PC-9 (cell line): ENCODE measurements at regions not wholly inside any gene's neighbourhood (a gene's known extent, or its start where the extent isn't known, plus 50 kb on each side); places are given as distances from the start of the nearest gene placed in this dataset.

Experiments
- BruUV-seq: library from RNA; stranded (reverse); fragments of 400-500 nt; replicated peaks from 2 replicates; lab custom pipeline; 2021; lab: Mats Ljungman, UMichigan
- CTCF ChIA-PET: fragments of 300-600 bp; sonication (Branson Sonifier 250); formaldehyde crosslinking; loops from one replicate; lab custom pipeline; 2022; ENCODE audit warnings: antibody characterized with exemption; lab: Charles Lee
- POLR2A ChIA-PET: fragments of 300-600 bp; sonication (Branson Sonifier 250); formaldehyde crosslinking; loops from one replicate; lab custom pipeline; 2022; ENCODE audit warnings: antibody characterized with exemption; ENCODE audit not compliant: unreplicated experiment; lab: Charles Lee
- DNase-seq, 2 experiments: peaks; one replicate each; pipeline versions ENCODE4 v3.0.0 to v3.0.0-alpha.2; 2015 to 2022; ENCODE audit warnings: mixed read lengths in 1 of 2
- H2AFZ ChIP-seq: fragments of 200-600 bp; sonication (generic); 2 replicates; pipeline ENCODE4 v1.8.1; 2017; ENCODE audit warnings: antibody characterized with exemption
- H3F3A ChIP-seq: fragments of 200-600 bp; sonication (generic); 2 replicates; pipeline ENCODE4 v1.8.1; 2017; ENCODE audit warnings: antibody characterized with exemption, mild to moderate bottlenecking, low read depth; ENCODE audit not compliant: insufficient read depth
- H3K27ac ChIP-seq: fragments of 200-600 bp; sonication (generic); 2 replicates; pipeline ENCODE4 v1.6.1; 2016; ENCODE audit warnings: mixed run types
- H3K27me3 ChIP-seq: fragments of 200-600 bp; sonication (generic); 2 replicates; pipeline ENCODE4 v1.6.1; 2016; ENCODE audit warnings: low read depth, mixed run types; ENCODE audit not compliant: insufficient read depth
- H3K36me3 ChIP-seq: fragments of 200-600 bp; sonication (generic); 2 replicates; pipeline ENCODE4 v1.6.1; 2016; ENCODE audit warnings: low read depth, mixed run types
- H3K4me1 ChIP-seq: fragments of 200-600 bp; sonication (generic); replicated peaks from 2 replicates; pipeline ENCODE4 v1.6.1; 2016; ENCODE audit warnings: mixed run types; ENCODE audit not compliant: insufficient read depth
- H3K4me2 ChIP-seq: fragments of 200-600 bp; sonication (generic); 2 replicates; pipeline ENCODE4 v1.6.1; 2017; ENCODE audit warnings: mixed run types
- H3K4me3 ChIP-seq: fragments of 200-600 bp; sonication (generic); 2 replicates; pipeline ENCODE4 v1.6.1; 2016; ENCODE audit warnings: mixed run types
- H3K79me2 ChIP-seq: fragments of 200-600 bp; sonication (generic); 2 replicates; pipeline ENCODE4 v1.6.1; 2017; ENCODE audit warnings: low read depth, mixed run types
- H3K9me2 ChIP-seq: fragments of 200-600 bp; sonication (generic); 2 replicates; pipeline ENCODE4 v1.8.1; 2017; ENCODE audit warnings: mild to moderate bottlenecking; ENCODE audit not compliant: insufficient read depth
- H3K9me3 ChIP-seq: fragments of 200-600 bp; sonication (generic); 2 replicates; pipeline ENCODE4 v1.8.1; 2016; ENCODE audit warnings: low read depth; ENCODE audit not compliant: insufficient read depth
- H4K20me1 ChIP-seq: fragments of 200-600 bp; sonication (generic); 2 replicates; pipeline ENCODE4 v1.8.1; 2017; ENCODE audit not compliant: insufficient read depth
- EZH2 ChIP-seq: fragments of 200-600 bp; sonication (generic); IDR thresholded peaks from 2 replicates; pipeline ENCODE4 v1.8.0; 2017; ENCODE audit warnings: antibody characterized with exemption, low read depth
- intact Hi-C: fragments of 100-400 bp; cut with micrococcal nuclease; formaldehyde crosslinking; loops from one replicate; pipeline ENCODE4 v1.10.0; 2022; ENCODE audit not compliant: unreplicated experiment
- TF ChIP-seq, protein P1 (sequence below): fragments of 200-600 bp; sonication (generic); conservative IDR thresholded peaks from 2 replicates; pipeline ENCODE4 v1.6.1; 2017; ENCODE audit warnings: mixed run types, antibody characterized with exemption, mild to moderate bottlenecking, moderate library complexity

GRCh38 chr3:11713171-11713570, 69.5 kb upstream of the VGLL4 start:
- Histone ChIP-seq H3K4me2 (no peak overlapping the region), H3K27me3 (no peaks in the 10 kb centered on the region), H4K20me1 (peaks cover 10% of the 10 kb centered on the region; the same call in 1 of the 2 replicates), H3K36me3 (peaks cover 9% of the 10 kb centered on the region), H3K9me3 (peaks cover 16% of the 10 kb centered on the region), H3K4me3 (no peak overlapping the region), H3F3A (peaks cover 14% of the 10 kb centered on the region), H2AFZ (no peak overlapping the region), H3K9me2 (no peaks in the 10 kb centered on the region), H3K27ac (no peak overlapping the region), H3K4me1 (peaks cover 24% of the 10 kb centered on the region), H3K79me2 (peaks cover 98% of the 10 kb centered on the region)
- DNase-seq = no peak
- TF ChIP-seq EZH2 = no peak
- TF ChIP-seq, protein P1, sequence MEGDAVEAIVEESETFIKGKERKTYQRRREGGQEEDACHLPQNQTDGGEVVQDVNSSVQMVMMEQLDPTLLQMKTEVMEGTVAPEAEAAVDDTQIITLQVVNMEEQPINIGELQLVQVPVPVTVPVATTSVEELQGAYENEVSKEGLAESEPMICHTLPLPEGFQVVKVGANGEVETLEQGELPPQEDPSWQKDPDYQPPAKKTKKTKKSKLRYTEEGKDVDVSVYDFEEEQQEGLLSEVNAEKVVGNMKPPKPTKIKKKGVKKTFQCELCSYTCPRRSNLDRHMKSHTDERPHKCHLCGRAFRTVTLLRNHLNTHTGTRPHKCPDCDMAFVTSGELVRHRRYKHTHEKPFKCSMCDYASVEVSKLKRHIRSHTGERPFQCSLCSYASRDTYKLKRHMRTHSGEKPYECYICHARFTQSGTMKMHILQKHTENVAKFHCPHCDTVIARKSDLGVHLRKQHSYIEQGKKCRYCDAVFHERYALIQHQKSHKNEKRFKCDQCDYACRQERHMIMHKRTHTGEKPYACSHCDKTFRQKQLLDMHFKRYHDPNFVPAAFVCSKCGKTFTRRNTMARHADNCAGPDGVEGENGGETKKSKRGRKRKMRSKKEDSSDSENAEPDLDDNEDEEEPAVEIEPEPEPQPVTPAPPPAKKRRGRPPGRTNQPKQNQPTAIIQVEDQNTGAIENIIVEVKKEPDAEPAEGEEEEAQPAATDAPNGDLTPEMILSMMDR = no peak
- intact Hi-C loops = no loop called here
- BruUV-seq = no TSS peak
- ChIA-PET CTCF (no interaction called here), POLR2A (no interaction called here)

- DNase-seq = no peak
- BruUV-seq = no TSS peak
- peaks cover 7% of the 10 kb centered on the region; the same call in 1 of the 2 replicates for H4K20me1 ChIP-seq
- H3K9me3 ChIP-seq = peaks cover 16% of the 10 kb centered on the region
- H3K79me2 ChIP-seq = peaks cover 98% of the 10 kb centered on the region
- H3K27me3 ChIP-seq = no peaks in the 10 kb centered on the region
- intact Hi-C loops = no loop called here
- H3F3A ChIP-seq = peaks cover 9% of the 10 kb centered on the region
- no peak overlapping the region for H3K4me3 ChIP-seq
- no peak overlapping the region for H3K4me2 ChIP-seq
- no peak overlapping the region for H3K27ac ChIP-seq
- POLR2A ChIA-PET = interaction anchor here (0.7 kb wide), 1 partner anchor 14 kb away, joined by 4 read pairs; no protein-coding TSS in a partner anchor
- H2AFZ ChIP-seq = no peak overlapping the region
- CTCF ChIA-PET = no interaction called here
- TF ChIP-seq, protein P1 = no peak
- TF ChIP-seq EZH2 = no peak
- H3K9me2 ChIP-seq = no peaks in the 10 kb centered on the region
- H3K36me3 ChIP-seq = peaks cover 9% of the 10 kb centered on the region
- peaks cover 19% of the 10 kb centered on the region for H3K4me1 ChIP-seq
Measured at GRCh38 chr3:11712646-11713045, 68.9 kb upstream of the VGLL4 start.

- H3F3A ChIP-seq = peaks cover 3% of the 10 kb centered on the region; the same call in 1 of the 2 replicates
- peaks cover 9% of the 10 kb centered on the region for H3K36me3 ChIP-seq
- no peaks in the 10 kb centered on the region for H3K9me2 ChIP-seq
- POLR2A ChIA-PET = interaction anchor here (0.7 kb wide), 1 partner anchor 13 kb away, joined by 4 read pairs; no protein-coding TSS in a partner anchor
- H2AFZ ChIP-seq = no peak overlapping the region
- peaks cover 97% of the 10 kb centered on the region for H3K79me2 ChIP-seq
- H4K20me1 ChIP-seq = peaks cover 6% of the 10 kb centered on the region; the same call in 1 of the 2 replicates
- H3K4me1 ChIP-seq = peaks cover 11% of the 10 kb centered on the region
- no peaks in the 10 kb centered on the region for H3K27me3 ChIP-seq
- H3K4me3 ChIP-seq = no peak overlapping the region
- no TSS peak for BruUV-seq
- DNase-seq = no peak
- intact Hi-C loops = no loop called here
- H3K9me3 ChIP-seq = peaks cover 16% of the 10 kb centered on the region
- TF ChIP-seq, protein P1 = no peak
- TF ChIP-seq EZH2 = no peak
- H3K4me2 ChIP-seq = no peak overlapping the region
- H3K27ac ChIP-seq = no peak overlapping the region
- CTCF ChIA-PET = no interaction called here
Measured at GRCh38 chr3:11711876-11712275, 68.2 kb upstream of the VGLL4 start.
